ENCODE measurements at regions not wholly inside any gene's neighbourhood (a gene's known extent, or its start where the extent isn't known, plus 50 kb on each side); places are given as distances from the start of the nearest gene placed in this dataset.
A peak's percentile ranks its signal among the peaks of the same experiment; 100 is the strongest.

DNA sequence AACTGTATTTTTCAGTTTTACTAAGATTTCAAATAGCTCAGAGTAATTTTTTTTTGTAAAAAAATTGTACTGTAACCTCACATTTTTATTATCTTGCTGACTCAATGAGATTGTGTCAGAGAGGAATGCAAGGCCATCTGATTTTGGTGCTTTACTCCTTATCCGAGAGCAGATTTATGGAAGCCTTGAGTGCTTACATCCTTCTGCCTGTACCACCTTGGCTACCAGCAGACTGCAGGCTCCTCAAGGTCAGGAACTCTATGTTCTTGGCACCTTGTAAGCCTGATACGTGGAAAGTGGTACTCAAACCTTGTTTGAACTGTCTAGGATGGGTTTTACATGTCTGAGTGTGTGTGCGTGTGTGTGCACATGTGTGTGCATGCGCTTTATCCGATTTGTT is 80.1 kb upstream of the MLIP start:
- H3K4me1 ChIP-seq (ENCODE audit: control insufficient read depth in 1 of 2, insufficient read depth in 2 of 2, low read length in 2 of 2), result no peaks in the 10 kb centered on the region
- H3K9me3 ChIP-seq (ENCODE audit: control insufficient read depth in 1 of 2, low read length in 2 of 2), result no peaks in the 10 kb centered on the region
- H3K36me3 ChIP-seq (ENCODE audit: control insufficient read depth in 1 of 2, insufficient read depth in 2 of 2, low read length in 2 of 2), result no peaks in the 10 kb centered on the region
- H3K4me3 ChIP-seq (ENCODE audit: low read depth in 1 of 2, low read length in 2 of 2), result no peak overlapping the region
- H3K27me3 ChIP-seq (ENCODE audit: low read depth, low read length), result no peaks in the 10 kb centered on the region
- H3K27ac ChIP-seq (ENCODE audit: low read length), result no peak overlapping the region

DNA sequence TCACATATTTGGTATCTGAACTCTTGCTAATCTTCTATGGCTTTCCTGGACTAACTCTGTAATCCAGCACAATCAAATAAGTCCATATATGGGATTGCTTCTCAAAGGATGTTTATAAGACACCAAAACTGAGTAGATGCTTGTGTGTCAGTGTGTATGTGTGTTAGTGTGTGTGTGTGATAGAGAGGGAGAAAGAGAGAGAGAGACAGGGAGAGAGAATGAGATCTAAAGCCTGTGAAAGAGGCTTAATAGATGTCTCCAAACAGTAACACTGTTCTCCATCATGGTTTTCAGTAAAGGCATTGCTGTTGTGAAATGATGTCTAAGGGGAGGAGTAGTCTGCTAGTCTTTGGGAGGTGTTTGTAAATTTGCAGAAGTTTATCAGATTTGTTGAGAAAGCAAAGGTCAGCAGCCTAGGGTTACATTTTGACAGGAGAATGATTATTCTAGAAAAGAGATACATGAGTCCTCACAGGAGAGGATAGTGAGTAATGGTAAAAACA is 73.9 kb upstream of the MLIP start:
- H3K27ac ChIP-seq (ENCODE audit: low read length), result no peak overlapping the region

DNA sequence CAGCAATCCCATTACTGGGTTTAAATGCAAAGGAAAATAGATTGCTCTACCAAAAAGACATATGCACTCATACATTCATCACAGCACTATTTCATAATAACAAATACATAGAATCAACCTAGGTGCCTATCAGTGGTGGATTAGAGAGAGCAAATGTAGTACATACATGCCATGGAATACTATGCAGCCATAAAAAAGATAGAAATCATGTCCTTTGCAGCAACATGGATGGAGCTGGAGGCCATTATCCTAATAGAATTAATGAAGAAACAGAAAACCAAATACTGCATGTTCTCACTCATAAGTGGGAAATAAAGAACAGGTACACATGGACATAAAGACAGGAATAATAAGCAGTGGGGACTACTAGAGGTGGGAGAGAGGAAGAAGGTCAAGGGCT is 70.7 kb upstream of the MLIP start:
- Histone ChIP-seq H3K9me3 (ENCODE audit: control insufficient read depth in 1 of 2, low read length in 2 of 2) (no peaks in the 10 kb centered on the region), H3K27ac (ENCODE audit: low read length) (no peak overlapping the region), H3K4me1 (ENCODE audit: control insufficient read depth in 1 of 2, insufficient read depth in 2 of 2, low read length in 2 of 2) (no peaks in the 10 kb centered on the region), H3K4me3 (ENCODE audit: low read depth in 1 of 2, low read length in 2 of 2) (no peak overlapping the region), H3K36me3 (ENCODE audit: control insufficient read depth in 1 of 2, insufficient read depth in 2 of 2, low read length in 2 of 2) (no peaks in the 10 kb centered on the region), H3K27me3 (ENCODE audit: low read depth, low read length) (no peaks in the 10 kb centered on the region)

More for the DNA sequence above, 73.9 kb upstream of the MLIP start:
- Histone ChIP-seq H3K27me3 (ENCODE audit: low read depth, low read length) (no peaks in the 10 kb centered on the region), H3K4me1 (ENCODE audit: control insufficient read depth in 1 of 2, insufficient read depth in 2 of 2, low read length in 2 of 2) (no peaks in the 10 kb centered on the region), H3K36me3 (ENCODE audit: control insufficient read depth in 1 of 2, insufficient read depth in 2 of 2, low read length in 2 of 2) (no peaks in the 10 kb centered on the region), H3K4me3 (ENCODE audit: low read depth in 1 of 2, low read length in 2 of 2) (no peak overlapping the region), H3K9me3 (ENCODE audit: control insufficient read depth in 1 of 2, low read length in 2 of 2) (no peaks in the 10 kb centered on the region)

DNA sequence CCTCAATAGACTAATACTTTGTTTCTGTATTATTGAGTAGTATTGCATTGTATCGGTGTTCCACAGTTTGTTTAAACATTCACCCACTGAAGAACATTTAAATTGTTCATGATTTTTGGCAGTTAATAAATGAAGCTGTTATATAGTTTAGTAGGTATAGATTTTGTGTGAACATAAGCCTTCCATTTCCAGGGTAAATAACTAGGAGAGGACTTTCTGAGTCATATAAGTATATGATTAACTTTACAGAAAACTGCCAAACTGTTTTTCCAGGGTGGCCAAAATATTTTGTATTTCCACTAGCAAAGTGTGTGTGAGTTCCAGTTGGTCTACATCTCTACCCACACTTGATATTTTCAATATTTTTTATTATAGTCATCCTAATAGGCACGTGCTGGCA is 70.0 kb upstream of the MLIP start:
- Histone ChIP-seq H3K9me3 (ENCODE audit: control insufficient read depth in 1 of 2, low read length in 2 of 2) (no peaks in the 10 kb centered on the region), H3K27me3 (ENCODE audit: low read depth, low read length) (no peaks in the 10 kb centered on the region), H3K27ac (ENCODE audit: low read length) (no peak overlapping the region), H3K4me1 (ENCODE audit: control insufficient read depth in 1 of 2, insufficient read depth in 2 of 2, low read length in 2 of 2) (no peaks in the 10 kb centered on the region), H3K36me3 (ENCODE audit: control insufficient read depth in 1 of 2, insufficient read depth in 2 of 2, low read length in 2 of 2) (no peaks in the 10 kb centered on the region), H3K4me3 (ENCODE audit: low read depth in 1 of 2, low read length in 2 of 2) (no peak overlapping the region)

DNA sequence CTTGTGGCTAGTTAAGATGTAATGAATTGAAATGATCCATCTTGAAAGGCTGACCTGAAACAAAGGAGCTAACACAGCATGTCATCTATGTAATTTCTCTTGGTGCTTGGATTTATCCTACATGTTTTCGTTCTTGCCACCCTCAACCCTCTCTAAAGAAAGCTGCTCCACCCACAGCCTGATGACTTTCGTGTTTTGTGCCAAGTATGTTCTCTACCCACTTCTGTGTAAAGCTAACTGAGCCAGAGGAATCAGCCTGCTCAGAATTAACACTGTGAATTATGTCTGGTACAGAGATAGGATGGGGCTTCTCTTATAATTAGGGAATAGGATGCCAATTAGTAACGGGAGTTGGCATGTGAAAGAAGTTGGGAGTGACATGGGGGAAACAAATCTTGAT is 67.9 kb upstream of the MLIP start:
- no peaks in the 10 kb centered on the region for H3K4me1 ChIP-seq (ENCODE audit: control insufficient read depth in 1 of 2, insufficient read depth in 2 of 2, low read length in 2 of 2)
- no peak overlapping the region for H3K4me3 ChIP-seq (ENCODE audit: low read depth in 1 of 2, low read length in 2 of 2)
- H3K27me3 ChIP-seq (ENCODE audit: low read depth, low read length), result no peaks in the 10 kb centered on the region
- no peaks in the 10 kb centered on the region for H3K36me3 ChIP-seq (ENCODE audit: control insufficient read depth in 1 of 2, insufficient read depth in 2 of 2, low read length in 2 of 2)
- no peaks in the 10 kb centered on the region for H3K9me3 ChIP-seq (ENCODE audit: control insufficient read depth in 1 of 2, low read length in 2 of 2)
- no peak overlapping the region for H3K27ac ChIP-seq (ENCODE audit: low read length)

DNA sequence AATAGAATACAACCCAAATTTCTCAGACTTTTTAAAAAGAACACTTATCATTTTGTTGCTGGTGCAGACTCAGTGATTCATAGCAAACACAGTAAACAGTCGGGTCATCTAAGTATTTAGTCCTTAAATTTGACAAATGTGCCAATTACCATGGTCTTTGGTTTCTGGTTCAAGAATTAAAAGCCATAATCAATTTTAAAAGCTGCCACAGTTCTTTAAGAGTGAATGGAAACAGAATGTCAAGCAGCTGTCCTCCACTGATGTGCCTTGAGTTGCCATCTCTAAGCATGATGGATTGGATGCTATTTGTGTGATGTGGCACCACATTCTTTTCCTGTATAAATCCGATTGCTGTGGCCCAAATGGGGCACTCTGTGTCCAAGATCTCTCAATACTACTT is 67.2 kb upstream of the MLIP start:
- Histone ChIP-seq H3K27ac (ENCODE audit: low read length) (no peak overlapping the region), H3K27me3 (ENCODE audit: low read depth, low read length) (no peaks in the 10 kb centered on the region), H3K36me3 (ENCODE audit: control insufficient read depth in 1 of 2, insufficient read depth in 2 of 2, low read length in 2 of 2) (no peaks in the 10 kb centered on the region), H3K9me3 (ENCODE audit: control insufficient read depth in 1 of 2, low read length in 2 of 2) (no peaks in the 10 kb centered on the region), H3K4me1 (ENCODE audit: control insufficient read depth in 1 of 2, insufficient read depth in 2 of 2, low read length in 2 of 2) (no peaks in the 10 kb centered on the region), H3K4me3 (ENCODE audit: low read depth in 1 of 2, low read length in 2 of 2) (no peak overlapping the region)

DNA sequence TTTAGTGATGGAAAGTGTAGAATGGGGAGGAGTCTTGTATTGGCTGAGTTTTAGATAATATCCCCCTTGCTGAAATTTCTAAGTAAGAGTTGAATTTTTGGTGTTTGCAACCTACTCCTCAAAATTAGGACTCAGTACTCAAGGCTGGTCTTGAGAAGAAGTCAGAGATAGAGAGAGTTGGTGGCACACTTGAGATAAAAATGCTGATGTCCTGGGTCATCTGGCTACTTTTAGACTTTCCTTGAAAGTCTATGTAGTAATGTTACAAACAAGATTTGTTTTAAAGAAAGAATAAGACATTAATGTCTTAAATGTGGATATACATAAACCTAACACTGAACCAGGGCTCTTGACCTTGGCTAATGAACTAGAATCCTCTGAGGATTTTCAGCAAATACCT is 62.5 kb upstream of the MLIP start:
- no peak overlapping the region for H3K27ac ChIP-seq (ENCODE audit: low read length)
- no peaks in the 10 kb centered on the region for H3K27me3 ChIP-seq (ENCODE audit: low read depth, low read length)
- H3K4me1 ChIP-seq (ENCODE audit: control insufficient read depth in 1 of 2, insufficient read depth in 2 of 2, low read length in 2 of 2), result peaks cover 0 to 4% of the 10 kb centered on the region in 2 donors
- H3K4me3 ChIP-seq (ENCODE audit: low read depth in 1 of 2, low read length in 2 of 2), result no peak overlapping the region
- no peaks in the 10 kb centered on the region for H3K9me3 ChIP-seq (ENCODE audit: control insufficient read depth in 1 of 2, low read length in 2 of 2)
- H3K36me3 ChIP-seq (ENCODE audit: control insufficient read depth in 1 of 2, insufficient read depth in 2 of 2, low read length in 2 of 2), result no peaks in the 10 kb centered on the region

DNA sequence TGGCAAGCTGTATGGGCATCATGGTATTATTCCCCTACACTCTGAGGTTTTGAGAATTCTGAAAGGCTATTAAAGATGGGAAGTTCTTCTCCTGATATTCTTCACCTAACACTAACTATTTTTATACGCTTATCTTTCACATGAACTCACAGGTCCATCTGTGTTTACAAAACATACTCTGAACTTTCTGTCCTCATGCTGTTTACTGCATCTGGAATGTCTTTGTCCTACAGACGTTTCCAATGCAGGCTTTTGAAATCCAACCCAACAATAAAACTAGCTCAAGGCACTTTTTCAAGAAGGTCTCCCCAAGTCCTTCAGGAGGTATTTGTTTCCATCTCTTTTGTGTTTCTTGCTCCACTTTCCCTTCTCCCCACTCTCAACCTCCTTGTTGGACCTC is 60.5 kb upstream of the MLIP start:
- H3K9me3 ChIP-seq (ENCODE audit: control insufficient read depth in 1 of 2, low read length in 2 of 2), result no peaks in the 10 kb centered on the region
- H3K27me3 ChIP-seq (ENCODE audit: low read depth, low read length), result no peaks in the 10 kb centered on the region
- H3K27ac ChIP-seq (ENCODE audit: low read length), result no peak overlapping the region
- H3K36me3 ChIP-seq (ENCODE audit: control insufficient read depth in 1 of 2, insufficient read depth in 2 of 2, low read length in 2 of 2), result no peaks in the 10 kb centered on the region
- H3K4me3 ChIP-seq (ENCODE audit: low read depth in 1 of 2, low read length in 2 of 2), result no peak overlapping the region
- H3K4me1 ChIP-seq (ENCODE audit: control insufficient read depth in 1 of 2, insufficient read depth in 2 of 2, low read length in 2 of 2), result peaks cover 0 to 4% of the 10 kb centered on the region in 2 donors

DNA sequence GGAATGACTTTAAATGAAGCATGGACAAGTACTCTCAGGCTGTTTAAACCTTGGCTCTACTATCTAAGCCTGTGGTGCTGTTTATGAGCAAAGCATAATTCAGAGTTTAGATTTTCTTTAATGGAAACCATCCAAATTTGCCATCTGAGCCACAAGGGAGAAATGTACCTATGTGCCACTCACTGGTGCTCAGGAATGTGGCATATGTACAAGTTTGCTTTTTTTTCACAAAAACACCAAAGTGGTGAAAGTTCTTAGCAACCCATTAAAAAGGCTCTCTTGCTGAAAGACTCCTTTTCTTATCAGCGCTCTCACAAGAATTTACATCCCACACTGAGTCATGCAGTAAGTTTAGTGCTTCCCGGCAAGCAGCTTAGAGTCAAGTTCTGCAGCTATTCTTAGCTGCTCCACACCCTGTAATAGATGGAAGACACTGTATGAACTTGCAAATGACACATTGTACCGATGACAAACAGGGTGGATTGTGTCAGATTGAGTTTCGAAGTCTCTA is 57.3 kb upstream of the MLIP start:
- Histone ChIP-seq H3K4me1 (ENCODE audit: control insufficient read depth in 1 of 2, insufficient read depth in 2 of 2, low read length in 2 of 2) (peaks cover 0 to 4% of the 10 kb centered on the region in 2 donors), H3K9me3 (ENCODE audit: control insufficient read depth in 1 of 2, low read length in 2 of 2) (no peaks in the 10 kb centered on the region), H3K27ac (ENCODE audit: low read length) (peak overlapping the region; percentile 18), H3K27me3 (ENCODE audit: low read depth, low read length) (no peaks in the 10 kb centered on the region), H3K36me3 (ENCODE audit: control insufficient read depth in 1 of 2, insufficient read depth in 2 of 2, low read length in 2 of 2) (no peaks in the 10 kb centered on the region), H3K4me3 (ENCODE audit: low read depth in 1 of 2, low read length in 2 of 2) (no peak overlapping the region)

DNA sequence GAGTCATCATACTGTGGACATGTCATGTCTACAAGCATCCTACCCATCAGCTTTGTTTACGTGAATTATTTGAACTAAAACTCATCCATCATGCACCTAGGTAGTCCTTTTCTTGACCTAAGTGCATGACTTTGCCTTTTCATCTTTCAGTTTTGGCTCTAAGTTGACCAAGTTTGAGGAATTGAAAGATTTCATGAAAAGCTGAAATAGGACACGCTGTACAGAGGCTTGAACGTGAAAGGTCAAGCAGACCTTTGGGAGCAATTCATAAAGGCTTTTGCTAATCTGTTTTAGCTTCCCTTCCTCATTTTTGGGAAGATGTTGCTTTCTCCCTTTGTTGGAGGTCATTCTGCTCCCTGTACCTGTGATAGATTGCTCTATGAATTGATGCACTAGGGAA is 55.1 kb upstream of the MLIP start:
- Histone ChIP-seq H3K4me3 (ENCODE audit: low read depth in 1 of 2, low read length in 2 of 2) (no peak overlapping the region), H3K9me3 (ENCODE audit: control insufficient read depth in 1 of 2, low read length in 2 of 2) (no peaks in the 10 kb centered on the region), H3K36me3 (ENCODE audit: control insufficient read depth in 1 of 2, insufficient read depth in 2 of 2, low read length in 2 of 2) (no peaks in the 10 kb centered on the region), H3K27ac (ENCODE audit: low read length) (no peak overlapping the region), H3K27me3 (ENCODE audit: low read depth, low read length) (no peaks in the 10 kb centered on the region), H3K4me1 (ENCODE audit: control insufficient read depth in 1 of 2, insufficient read depth in 2 of 2, low read length in 2 of 2) (no peaks in the 10 kb centered on the region)

DNA sequence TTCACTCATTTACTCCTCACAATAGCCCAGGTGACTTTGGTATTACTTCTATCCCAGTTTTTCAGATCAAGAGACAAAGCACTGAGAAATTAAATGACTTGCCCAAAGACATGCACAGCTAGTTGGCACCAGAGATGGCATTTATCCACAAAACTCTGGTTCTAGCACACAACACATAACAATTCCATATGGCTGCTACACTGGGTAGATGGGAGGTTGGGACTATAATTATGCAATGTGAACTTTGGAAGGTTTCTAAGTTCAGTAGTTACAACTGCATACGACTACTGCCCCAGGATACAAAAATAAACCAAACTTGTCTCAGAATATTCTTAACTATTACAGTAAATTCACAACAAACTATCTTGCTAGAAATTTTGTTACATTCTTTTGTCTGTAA is 54.2 kb upstream of the MLIP start:
- no peak overlapping the region for H3K27ac ChIP-seq (ENCODE audit: low read length)
- H3K36me3 ChIP-seq (ENCODE audit: control insufficient read depth in 1 of 2, insufficient read depth in 2 of 2, low read length in 2 of 2), result no peaks in the 10 kb centered on the region
- H3K27me3 ChIP-seq (ENCODE audit: low read depth, low read length), result no peaks in the 10 kb centered on the region
- no peak overlapping the region for H3K4me3 ChIP-seq (ENCODE audit: low read depth in 1 of 2, low read length in 2 of 2)
- H3K9me3 ChIP-seq (ENCODE audit: control insufficient read depth in 1 of 2, low read length in 2 of 2), result no peaks in the 10 kb centered on the region
- H3K4me1 ChIP-seq (ENCODE audit: control insufficient read depth in 1 of 2, insufficient read depth in 2 of 2, low read length in 2 of 2), result no peaks in the 10 kb centered on the region

DNA sequence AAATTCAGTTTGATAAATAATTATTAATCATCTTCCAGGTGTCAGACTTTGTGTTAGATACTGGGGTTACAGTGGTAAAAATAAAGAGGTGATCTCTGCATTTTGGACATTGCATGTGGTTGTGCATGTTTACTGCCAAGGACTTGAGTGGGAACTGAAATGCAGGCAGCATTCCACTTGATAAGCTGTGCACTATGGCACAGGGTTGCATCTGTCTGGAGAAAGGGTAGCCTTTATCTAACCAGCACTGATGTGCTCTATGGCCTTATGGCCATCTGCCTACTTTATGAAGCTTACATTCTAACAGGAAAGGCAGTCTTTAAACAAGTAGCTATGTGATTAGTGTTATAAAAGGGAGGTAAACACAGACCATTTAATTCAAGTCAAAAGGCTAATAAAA is 53.0 kb upstream of the MLIP start:
- no peaks in the 10 kb centered on the region for H3K36me3 ChIP-seq (ENCODE audit: control insufficient read depth in 1 of 2, insufficient read depth in 2 of 2, low read length in 2 of 2)
- no peaks in the 10 kb centered on the region for H3K9me3 ChIP-seq (ENCODE audit: control insufficient read depth in 1 of 2, low read length in 2 of 2)
- H3K4me1 ChIP-seq (ENCODE audit: control insufficient read depth in 1 of 2, insufficient read depth in 2 of 2, low read length in 2 of 2), result no peaks in the 10 kb centered on the region
- no peak overlapping the region for H3K27ac ChIP-seq (ENCODE audit: low read length)
- no peak overlapping the region for H3K4me3 ChIP-seq (ENCODE audit: low read depth in 1 of 2, low read length in 2 of 2)
- H3K27me3 ChIP-seq (ENCODE audit: low read depth, low read length), result no peaks in the 10 kb centered on the region

Data from muscle layer of duodenum (tissue), 2 donors.